OCI-LY1 (cell line): ENCODE measurements at regions not wholly inside any gene's neighbourhood (a gene's known extent, or its start where the extent isn't known, plus 50 kb on each side); places are given as distances from the start of the nearest gene placed in this dataset.
"Not testable (repeated sequence)": the region's sequence is repeated elsewhere in the genome, so short reads cannot be mapped to it uniquely, and the experiment has no call there.

Experiments used
- H2AFZ ChIP-seq: fragments of 200-600 bp; sonication (generic), shearing (Covaris generic); 2 replicates; pipeline ENCODE4 v1.6.0; 2014; ENCODE audit warnings: antibody characterized with exemption, mild to moderate bottlenecking, low read length
- H3F3A ChIP-seq: fragments of 200-600 bp; sonication (generic), shearing (Covaris generic); 2 replicates; pipeline ENCODE4 v1.6.0; 2014; ENCODE audit warnings: mild to moderate bottlenecking, antibody characterized with exemption, low read length, moderate library complexity; ENCODE audit not compliant: insufficient read depth
- H3K27ac ChIP-seq: fragments of 200-600 bp; sonication (generic); 2 replicates; pipeline ENCODE4 v1.5.1; 2014; ENCODE audit warnings: low read length, mixed run types, mild to moderate bottlenecking, low read depth; ENCODE audit not compliant: poor library complexity, severe bottlenecking
- H3K27me3 ChIP-seq: fragments of 200-600 bp; sonication (generic); 2 replicates; pipeline ENCODE4 v1.6.0; 2014; ENCODE audit warnings: antibody characterized with exemption, mild to moderate bottlenecking, low read length, moderate library complexity; ENCODE audit not compliant: insufficient read depth
- H3K36me3 ChIP-seq: fragments of 200-600 bp; sonication (generic); 2 replicates; pipeline ENCODE4 v1.6.1; 2014; ENCODE audit warnings: mild to moderate bottlenecking, antibody characterized with exemption, low read length, moderate library complexity, mixed read lengths; ENCODE audit not compliant: insufficient read depth
- H3K4me1 ChIP-seq: fragments of 200-600 bp; sonication (generic); 2 replicates; pipeline ENCODE4 v1.5.1; 2014; ENCODE audit warnings: mild to moderate bottlenecking, low read length, moderate library complexity; ENCODE audit not compliant: insufficient read depth, severe bottlenecking
- H3K4me2 ChIP-seq: fragments of 200-600 bp; sonication (generic), shearing (Covaris generic); 2 replicates; pipeline ENCODE4 v1.6.1; 2014; ENCODE audit warnings: low read length
- H3K4me3 ChIP-seq: fragments of 200-600 bp; sonication (generic); 2 replicates; pipeline ENCODE4 v1.5.1; 2014; ENCODE audit warnings: low read length, low read depth, mild to moderate bottlenecking, mixed read lengths; ENCODE audit not compliant: poor library complexity, severe bottlenecking
- H3K79me2 ChIP-seq: fragments of 200-600 bp; shearing (Covaris generic); 2 replicates; pipeline ENCODE4 v1.6.1; 2016; ENCODE audit warnings: mixed run types, low read length, mixed read lengths; ENCODE audit not compliant: insufficient read depth
- H3K9ac ChIP-seq: fragments of 200-600 bp; sonication (generic), shearing (Covaris generic); 2 replicates; pipeline ENCODE4 v1.6.1; 2014; ENCODE audit warnings: mild to moderate bottlenecking, low read length, mixed read lengths
- H3K9me2 ChIP-seq: fragments of 200-600 bp; sonication (generic), shearing (Covaris generic); 2 replicates; pipeline ENCODE4 v1.6.1; 2014; ENCODE audit warnings: low read depth, mild to moderate bottlenecking, low read length, mixed read lengths
- H3K9me3 ChIP-seq: fragments of 200-600 bp; shearing (Covaris generic); 2 replicates; pipeline ENCODE4 v1.6.1; 2014; ENCODE audit warnings: low read length, mixed read lengths
- H4K20me1 ChIP-seq: fragments of 200-600 bp; sonication (generic), shearing (Covaris generic); 2 replicates; pipeline ENCODE4 v1.6.0; 2016; ENCODE audit warnings: mild to moderate bottlenecking, low read length; ENCODE audit not compliant: insufficient read depth
- EZH2 ChIP-seq: fragments of 200-600 bp; sonication (generic), shearing (Covaris generic); IDR thresholded peaks from 2 replicates; pipeline ENCODE4 v1.8.0; 2017; ENCODE audit warnings: borderline replicate concordance, mixed run types, mild to moderate bottlenecking, antibody characterized with exemption, low read length, moderate library complexity, mixed read lengths
- TF ChIP-seq, protein P1 (sequence below): fragments of 200-600 bp; sonication (generic), shearing (Covaris generic); IDR thresholded peaks from 2 replicates; pipeline ENCODE4 v1.5.1; 2017; ENCODE audit warnings: mild to moderate bottlenecking, antibody characterized with exemption, low read length, moderate library complexity, mixed read lengths

DNA sequence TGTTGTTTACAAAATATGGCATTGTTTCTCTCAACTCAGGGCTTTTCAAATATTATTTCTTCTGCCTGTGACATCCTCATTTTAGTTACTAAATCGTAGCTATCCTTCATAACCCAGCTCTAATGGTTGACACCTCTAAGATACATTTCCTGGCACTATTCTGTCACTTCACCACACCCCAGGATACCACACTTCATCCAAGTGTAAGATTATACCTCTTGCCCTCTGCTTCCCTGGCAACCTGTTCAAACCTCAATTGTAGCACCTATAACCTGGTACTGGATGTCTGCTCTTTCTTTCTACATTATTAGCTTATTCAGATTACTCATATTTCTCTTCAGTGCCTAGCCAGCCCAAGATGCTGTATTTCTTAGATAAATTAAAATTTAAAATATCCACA is 175.7 kb upstream of the SPIN4 start:
- H3K9me3 ChIP-seq: no peaks in the 10 kb centered on the region
- H2AFZ ChIP-seq: no peak overlapping the region
- no peaks in the 10 kb centered on the region for H3K9me2 ChIP-seq
- no peak overlapping the region for H3K27ac ChIP-seq
- H3K27me3 ChIP-seq: no peaks in the 10 kb centered on the region
- no peaks in the 10 kb centered on the region for H3F3A ChIP-seq
- H4K20me1 ChIP-seq: no peaks in the 10 kb centered on the region
- no peak overlapping the region for H3K4me2 ChIP-seq
- H3K4me1 ChIP-seq: peaks cover 9% of the 10 kb centered on the region
- no peak for TF ChIP-seq EZH2
- TF ChIP-seq, protein P1, sequence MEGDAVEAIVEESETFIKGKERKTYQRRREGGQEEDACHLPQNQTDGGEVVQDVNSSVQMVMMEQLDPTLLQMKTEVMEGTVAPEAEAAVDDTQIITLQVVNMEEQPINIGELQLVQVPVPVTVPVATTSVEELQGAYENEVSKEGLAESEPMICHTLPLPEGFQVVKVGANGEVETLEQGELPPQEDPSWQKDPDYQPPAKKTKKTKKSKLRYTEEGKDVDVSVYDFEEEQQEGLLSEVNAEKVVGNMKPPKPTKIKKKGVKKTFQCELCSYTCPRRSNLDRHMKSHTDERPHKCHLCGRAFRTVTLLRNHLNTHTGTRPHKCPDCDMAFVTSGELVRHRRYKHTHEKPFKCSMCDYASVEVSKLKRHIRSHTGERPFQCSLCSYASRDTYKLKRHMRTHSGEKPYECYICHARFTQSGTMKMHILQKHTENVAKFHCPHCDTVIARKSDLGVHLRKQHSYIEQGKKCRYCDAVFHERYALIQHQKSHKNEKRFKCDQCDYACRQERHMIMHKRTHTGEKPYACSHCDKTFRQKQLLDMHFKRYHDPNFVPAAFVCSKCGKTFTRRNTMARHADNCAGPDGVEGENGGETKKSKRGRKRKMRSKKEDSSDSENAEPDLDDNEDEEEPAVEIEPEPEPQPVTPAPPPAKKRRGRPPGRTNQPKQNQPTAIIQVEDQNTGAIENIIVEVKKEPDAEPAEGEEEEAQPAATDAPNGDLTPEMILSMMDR: no peak
- H3K36me3 ChIP-seq: no peaks in the 10 kb centered on the region
- no peak overlapping the region for H3K9ac ChIP-seq
- no peak overlapping the region for H3K4me3 ChIP-seq
- no peaks in the 10 kb centered on the region for H3K79me2 ChIP-seq

DNA sequence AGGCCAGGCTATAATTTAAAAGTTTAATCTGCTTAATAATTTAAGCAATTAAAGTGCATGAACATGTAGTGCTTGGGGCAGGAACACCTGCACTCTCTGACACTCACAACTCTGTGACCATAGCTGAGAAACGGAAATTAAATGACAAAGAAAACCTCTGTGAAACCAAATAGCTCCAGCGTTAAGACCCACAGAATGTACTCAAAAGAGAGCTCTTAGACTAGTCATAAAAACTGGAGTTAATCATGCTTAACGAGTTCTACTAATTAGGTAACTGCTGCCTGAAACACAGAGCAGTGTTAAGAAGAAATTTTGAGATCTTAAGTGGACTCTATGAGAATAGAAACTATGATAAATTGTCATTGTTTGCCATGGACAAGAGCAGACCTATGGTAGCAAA is 174.4 kb upstream of the SPIN4 start:
- Histone ChIP-seq H3K9ac (no peak overlapping the region), H3K79me2 (no peaks in the 10 kb centered on the region), H3K9me3 (no peaks in the 10 kb centered on the region), H3K4me2 (peak overlapping the region; percentile 32; the same call in 1 of the 2 replicates), H2AFZ (no peak overlapping the region), H4K20me1 (no peaks in the 10 kb centered on the region), H3K4me3 (no peak overlapping the region), H3K27me3 (no peaks in the 10 kb centered on the region), H3K36me3 (no peaks in the 10 kb centered on the region), H3K4me1 (peaks cover 9% of the 10 kb centered on the region), H3F3A (no peaks in the 10 kb centered on the region), H3K27ac (peak overlapping the region; percentile 80), H3K9me2 (no peaks in the 10 kb centered on the region)
- TF ChIP-seq EZH2: no peak
- TF ChIP-seq, protein P1: no peak

DNA sequence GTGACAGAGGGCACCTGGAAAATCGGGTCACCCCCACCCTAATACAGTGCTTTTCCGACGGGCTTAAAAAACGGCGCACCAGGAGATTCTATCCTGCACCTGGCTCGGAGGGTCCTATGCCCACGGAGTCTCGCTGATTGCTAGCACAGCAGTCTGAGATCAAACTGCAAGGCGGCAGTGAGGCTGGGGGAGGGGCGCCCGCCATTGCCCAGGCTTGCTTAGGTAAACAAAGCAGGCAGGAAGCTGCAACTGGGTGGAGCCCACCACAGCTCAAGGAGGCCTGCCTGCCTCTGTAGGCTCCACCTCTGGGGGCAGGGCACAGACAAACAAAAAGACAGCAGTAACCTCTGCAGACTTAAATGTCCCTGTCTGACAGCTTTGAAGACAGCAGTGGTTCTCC is 168.2 kb upstream of the SPIN4 start:
- not testable (repeated sequence) for H3K4me3 ChIP-seq, H3K79me2 ChIP-seq, H3K4me2 ChIP-seq

DNA sequence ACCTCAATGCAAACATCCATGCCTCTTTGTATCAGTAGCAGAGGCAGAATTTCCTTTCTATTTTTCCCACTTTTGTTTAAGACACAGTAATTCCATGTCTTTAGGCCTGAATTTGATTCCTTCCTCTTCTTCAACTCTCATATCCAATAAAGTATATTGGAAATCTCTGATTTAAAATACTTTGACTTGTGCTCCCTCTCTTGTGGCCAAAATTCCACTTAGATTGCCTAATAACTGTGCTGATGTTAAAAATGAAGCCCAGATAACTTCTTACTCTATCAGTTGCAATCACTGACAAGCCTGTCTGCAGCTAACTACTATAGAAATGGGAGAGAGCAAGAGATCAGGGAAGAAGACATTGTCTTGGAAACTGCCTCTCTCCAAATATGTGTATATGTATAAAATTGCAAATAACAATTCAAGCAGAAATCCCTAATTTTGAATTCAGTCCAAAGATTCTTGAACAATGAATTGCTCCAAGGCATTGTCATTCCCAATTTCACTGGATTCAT is 163.5 kb upstream of the SPIN4 start:
- Histone ChIP-seq H3K4me3 (no peak overlapping the region), H3K4me2 (no peak overlapping the region), H3F3A (no peaks in the 10 kb centered on the region), H2AFZ (no peak overlapping the region), H3K4me1 (no peaks in the 10 kb centered on the region), H3K27ac (no peak overlapping the region), H3K27me3 (no peaks in the 10 kb centered on the region), H4K20me1 (no peaks in the 10 kb centered on the region), H3K36me3 (no peaks in the 10 kb centered on the region), H3K9ac (no peak overlapping the region), H3K79me2 (no peaks in the 10 kb centered on the region), H3K9me2 (no peaks in the 10 kb centered on the region), H3K9me3 (no peaks in the 10 kb centered on the region)
- TF ChIP-seq, protein P1: no peak
- TF ChIP-seq EZH2: no peak

More for the DNA sequence above, 168.2 kb upstream of the SPIN4 start:
- H2AFZ ChIP-seq, H3K9me3 ChIP-seq, H3K4me1 ChIP-seq, H3F3A ChIP-seq, H3K9ac ChIP-seq, H3K27ac ChIP-seq, H3K36me3 ChIP-seq, H3K27me3 ChIP-seq, H4K20me1 ChIP-seq, H3K9me2 ChIP-seq: not testable (repeated sequence)
